ENCODE measurements at regions not wholly inside any gene's neighbourhood (a gene's known extent, or its start where the extent isn't known, plus 50 kb on each side); places are given as distances from the start of the nearest gene placed in this dataset.

DNA sequence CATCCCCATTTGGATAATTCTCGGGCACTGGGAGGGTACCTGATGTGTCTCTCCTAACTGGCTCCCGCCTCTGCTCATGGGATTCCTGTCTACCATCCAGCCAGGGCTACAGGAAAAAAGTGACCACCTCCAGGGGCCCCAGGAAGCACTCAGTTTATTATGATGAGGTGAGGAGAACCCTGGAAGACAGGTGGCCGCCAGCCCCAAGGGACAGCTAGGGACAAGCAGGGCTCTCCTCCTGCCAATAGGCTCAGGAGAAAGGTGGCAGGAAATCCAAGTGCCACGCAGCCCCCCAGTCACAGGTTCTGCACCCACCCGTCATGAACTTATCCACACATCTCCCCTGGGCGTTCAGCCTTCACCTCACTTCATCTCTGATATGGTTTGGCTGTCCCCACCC is 61.5 kb upstream of the ZNF354A start:
- TF ChIP-seq, protein P1, sequence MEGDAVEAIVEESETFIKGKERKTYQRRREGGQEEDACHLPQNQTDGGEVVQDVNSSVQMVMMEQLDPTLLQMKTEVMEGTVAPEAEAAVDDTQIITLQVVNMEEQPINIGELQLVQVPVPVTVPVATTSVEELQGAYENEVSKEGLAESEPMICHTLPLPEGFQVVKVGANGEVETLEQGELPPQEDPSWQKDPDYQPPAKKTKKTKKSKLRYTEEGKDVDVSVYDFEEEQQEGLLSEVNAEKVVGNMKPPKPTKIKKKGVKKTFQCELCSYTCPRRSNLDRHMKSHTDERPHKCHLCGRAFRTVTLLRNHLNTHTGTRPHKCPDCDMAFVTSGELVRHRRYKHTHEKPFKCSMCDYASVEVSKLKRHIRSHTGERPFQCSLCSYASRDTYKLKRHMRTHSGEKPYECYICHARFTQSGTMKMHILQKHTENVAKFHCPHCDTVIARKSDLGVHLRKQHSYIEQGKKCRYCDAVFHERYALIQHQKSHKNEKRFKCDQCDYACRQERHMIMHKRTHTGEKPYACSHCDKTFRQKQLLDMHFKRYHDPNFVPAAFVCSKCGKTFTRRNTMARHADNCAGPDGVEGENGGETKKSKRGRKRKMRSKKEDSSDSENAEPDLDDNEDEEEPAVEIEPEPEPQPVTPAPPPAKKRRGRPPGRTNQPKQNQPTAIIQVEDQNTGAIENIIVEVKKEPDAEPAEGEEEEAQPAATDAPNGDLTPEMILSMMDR (IDR thresholded peaks at IDR 0.05; ENCODE audit: borderline replicate concordance, extremely low read depth, low read length, poor library complexity, severe bottlenecking) = no peak
- no peak for TF ChIP-seq EZH2 (IDR thresholded peaks at IDR 0.05; ENCODE audit: borderline replicate concordance, low read depth, low read length, severe bottlenecking)

Data from DND-41 (cell line).